Stomach (tissue), 8 donors: ENCODE measurements at regions not wholly inside any gene's neighbourhood (a gene's known extent, or its start where the extent isn't known, plus 50 kb on each side); places are given as distances from the start of the nearest gene placed in this dataset.

Experiments
- DNase-seq, 2 donors: peaks; one replicate each; pipeline versions ENCODE4 v3.0.0 to v3.0.0-alpha.2; 2013 to 2019
- H3K27ac ChIP-seq, 5 donors: fragments of 200-600 bp in 4 of 5; sonication (generic) in 4 of 5; one replicate each; pipeline ENCODE4 v1.5.1; 2013 to 2019; ENCODE audit warnings: mild to moderate bottlenecking in 1 of 5, moderate library complexity in 1 of 5
- H3K27me3 ChIP-seq, 3 donors: fragments of 200-600 bp; sonication (generic); one replicate each; pipeline ENCODE4 v1.5.1; 2017 to 2019; ENCODE audit warnings: mixed run types in 1 of 3
- H3K36me3 ChIP-seq, 4 donors: fragments of 200-600 bp; sonication (generic); 1 replicate in 3 of 4; 2 replicates in 1 of 4; pipeline ENCODE4 v1.5.1; 2016 to 2019
- H3K4me1 ChIP-seq, 4 donors: fragments of 200-600 bp; sonication (generic); one replicate each; pipeline ENCODE4 v1.5.1; 2016 to 2019
- H3K4me3 ChIP-seq, 4 donors: fragments of 200-600 bp; sonication (generic) in 3 of 4; one replicate each; pipeline ENCODE4 v1.5.1; 2016 to 2019; ENCODE audit warnings: mild to moderate bottlenecking in 1 of 4
- H3K9me3 ChIP-seq, 4 donors: fragments of 200-600 bp; sonication (generic); one replicate each; pipeline ENCODE4 v1.5.1; 2016 to 2019
- CTCF ChIP-seq, 7 experiments: fragments of 450-650 bp in 4 of 7; fragments of 200-600 bp in 3 of 7; sonication (generic) in 3 of 7; IDR thresholded peaks; one replicate each; pipeline ENCODE4 v1.5.1; 2016 to 2019; ENCODE audit warnings: antibody characterized with exemption in 7 of 7, control low read depth in 2 of 7, mild to moderate bottlenecking in 1 of 7
- EP300 ChIP-seq: sonication (generic); formaldehyde crosslinking; IDR thresholded peaks from one replicate; pipeline ENCODE4 v1.6.1; 2017; ENCODE audit warnings: antibody characterized with exemption
- POLR2A ChIP-seq, 4 donors: fragments of 450-650 bp; IDR thresholded peaks; one replicate each; pipeline ENCODE4 v1.6.1; 2016; ENCODE audit warnings: antibody characterized with exemption in 4 of 4, control low read depth in 2 of 4, mild to moderate bottlenecking in 1 of 4, moderate library complexity in 1 of 4
- POLR2AphosphoS5 ChIP-seq, 3 donors: sonication (generic); formaldehyde crosslinking; IDR thresholded peaks; one replicate each; pipeline ENCODE4 v1.6.1; 2016; ENCODE audit warnings: antibody characterized with exemption in 3 of 3
- WGBS, 5 donors: extraction: QIAGEN DNeasy Blood & Tissue Kit in 3 of 5; methylation state at CpG; one replicate each; pipeline versions ENCODE4 v1.1.5 to v1.1.7; 2013 to 2018; 5-methylcytosine and 5-hydroxymethylcytosine counted together
- intact Hi-C: fragments of 100-400 bp; cut with DNase I; formaldehyde crosslinking; loops from one replicate; pipeline ENCODE4 v1.15.1; 2023; ENCODE audit warnings: low total_unique reads
- donor health status: healthy with polysubstance abuse.
- donor health status: Bipolar disorder and iron deficiency.
- donor health status: healthy.

- H3K27me3 ChIP-seq, result no peaks in the 10 kb centered on the region
- H3K4me1 ChIP-seq, result no peaks in the 10 kb centered on the region
- H3K27ac ChIP-seq, result no peak overlapping the region
- no peaks in the 10 kb centered on the region for H3K36me3 ChIP-seq
- TF ChIP-seq CTCF (IDR thresholded peaks at IDR 0.05), result no peak
- TF ChIP-seq POLR2AphosphoS5 (IDR thresholded peaks at IDR 0.05), result no peak
- no peak for TF ChIP-seq POLR2A (IDR thresholded peaks at IDR 0.05)
- no peak for TF ChIP-seq EP300
- H3K4me3 ChIP-seq, result no peak overlapping the region
- intact Hi-C loops, result no loop called here
- no peaks in the 10 kb centered on the region for H3K9me3 ChIP-seq
- no peak for DNase-seq
- WGBS, 5 donors, result 65 to 70% (median 69%) methylated on average over 5 of the region's 5 CpGs
Observed at GRCh38 chr20:7571521-7572055, 368.7 kb downstream of the HAO1 start.

DNA sequence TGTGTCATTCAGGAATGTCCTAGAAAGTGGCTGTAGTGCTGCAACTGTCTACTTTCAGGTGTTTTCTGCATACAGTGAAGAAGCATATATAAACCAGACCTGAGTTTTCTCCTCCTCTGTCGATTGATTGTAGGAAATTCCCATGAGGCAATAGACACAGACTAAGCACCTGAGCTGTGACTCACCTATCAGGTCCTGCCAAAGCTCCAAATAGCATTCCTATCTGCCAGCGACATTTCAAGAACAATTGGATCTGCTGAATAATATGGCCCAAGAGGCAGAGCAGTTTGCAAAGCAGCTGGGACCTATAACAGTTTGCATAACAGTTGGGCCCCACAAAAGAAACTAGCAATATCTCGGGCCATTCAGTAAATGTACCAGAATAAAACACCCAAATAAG, 360.4 kb downstream of the HAO1 start:
- Histone ChIP-seq H3K4me1 (no peaks in the 10 kb centered on the region), H3K4me3 (no peak overlapping the region), H3K36me3 (no peaks in the 10 kb centered on the region), H3K9me3 (no peaks in the 10 kb centered on the region), H3K27me3 (no peaks in the 10 kb centered on the region), H3K27ac (no peak overlapping the region)
- DNase-seq, result no peak
- 66 to 84% (median 68%) methylated on average over 3 of the region's 3 CpGs for WGBS, 5 donors
- no peak for TF ChIP-seq CTCF (IDR thresholded peaks at IDR 0.05)
- no peak for TF ChIP-seq EP300
- no peak for TF ChIP-seq POLR2A (IDR thresholded peaks at IDR 0.05)
- TF ChIP-seq POLR2AphosphoS5 (IDR thresholded peaks at IDR 0.05), result no peak
- intact Hi-C loops, result no loop called here

- Histone ChIP-seq H3K27ac (no peak overlapping the region), H3K27me3 (no peaks in the 10 kb centered on the region), H3K9me3 (no peaks in the 10 kb centered on the region), H3K36me3 (no peaks in the 10 kb centered on the region), H3K4me1 (no peaks in the 10 kb centered on the region), H3K4me3 (no peak overlapping the region)
- 73 to 78% (median 74%) methylated on average over 6 of the region's 6 CpGs for WGBS, 5 donors
- no peak for TF ChIP-seq CTCF (IDR thresholded peaks at IDR 0.05)
- no peak for TF ChIP-seq EP300
- no peak for TF ChIP-seq POLR2AphosphoS5 (IDR thresholded peaks at IDR 0.05)
- TF ChIP-seq POLR2A (IDR thresholded peaks at IDR 0.05), result no peak
- intact Hi-C loops, result no loop called here
- DNase-seq, result no peak
Observed at GRCh38 chr20:7585126-7585679, 355.1 kb downstream of the HAO1 start.

- Histone ChIP-seq H3K36me3 (no peaks in the 10 kb centered on the region), H3K4me3 (no peak overlapping the region), H3K4me1 (no peaks in the 10 kb centered on the region), H3K27me3 (no peaks in the 10 kb centered on the region), H3K9me3 (no peaks in the 10 kb centered on the region), H3K27ac (no peak overlapping the region)
- no peak for DNase-seq
- intact Hi-C loops, result no loop called here
- TF ChIP-seq POLR2A (IDR thresholded peaks at IDR 0.05) (no peak), POLR2AphosphoS5 (IDR thresholded peaks at IDR 0.05) (no peak), EP300 (no peak), CTCF (IDR thresholded peaks at IDR 0.05) (no peak)
- WGBS, 5 donors, result 53 to 87% (median 83%) methylated on average over 1 of the region's 1 CpG
Observed at GRCh38 chr20:7586481-7586880, 353.8 kb downstream of the HAO1 start.
